K562 (cell line): ENCODE measurements at regions not wholly inside any gene's neighbourhood (a gene's known extent, or its start where the extent isn't known, plus 50 kb on each side); places are given as distances from the start of the nearest gene placed in this dataset.
A peak's percentile ranks its signal among the peaks of the same experiment; 100 is the strongest.

Experiments used
- ATAC-seq: fragments of 200-7000 bp; cut with Tn5 transposase; 3 replicates; pipeline ENCODE4 v1.9.1; 2020; ENCODE audit warnings: moderate library complexity
- BruUV-seq: library from RNA; stranded (reverse); fragments of 400-500 nt; replicated peaks from 2 replicates; lab custom pipeline; 2021; lab: Mats Ljungman, UMichigan
- CTCF ChIA-PET: fragments of 300-600 bp; formaldehyde crosslinking; extraction: SDS; loops from one replicate; lab custom pipeline; 2021; ENCODE audit warnings: low intra/inter-chr PET ratio; lab: Yijun Ruan, JAX
- POLR2A ChIA-PET: fragments of 300-600, 350-650 bp; sonication (Branson Sonifier 250); formaldehyde crosslinking; extraction: SDS; loops from one replicate; lab custom pipeline; 2021; ENCODE audit warnings: antibody characterized with exemption, inconsistent platforms; lab: Yijun Ruan, JAX
- DNase-seq, 4 experiments: peaks; one replicate each; pipeline versions ENCODE4 v3.0.0 to v3.0.0-alpha.2; 2011 to 2018; ENCODE audit warnings: low spot score in 3 of 4, mixed read lengths in 3 of 4; ENCODE audit errors: extremely low read depth in 1 of 4
- FAIRE-seq: peaks from 2 replicates; lab custom pipeline; 2011; peaks lifted over from hg19 to GRCh38; lab: Jason Lieb, UNC
- H2AFZ ChIP-seq: 2 replicates; pipeline ENCODE4 v1.6.0; 2011; ENCODE audit warnings: low read depth, low read length, control low read depth, inconsistent platforms
- H3K27ac ChIP-seq: fragments of 200-600 bp; 3 replicates; pipeline ENCODE4 v1.8.0; 2011; ENCODE audit warnings: low read depth, mild to moderate bottlenecking, control low read depth, inconsistent platforms, low read length, moderate library complexity, mixed read lengths; ENCODE audit errors: extremely low read depth
- H3K27me3 ChIP-seq, 2 experiments: fragments of 300-600 bp in 1 of 2; 2 replicates in 1 of 2; 3 replicates in 1 of 2; pipeline versions ENCODE4 v1.6.0 to v1.8.0; 2011; ENCODE audit warnings: inconsistent platforms in 2 of 2, low read length in 2 of 2, mild to moderate bottlenecking in 1 of 2, mixed read lengths in 1 of 2, moderate library complexity in 1 of 2; ENCODE audit not compliant: control insufficient read depth in 2 of 2, insufficient read depth in 2 of 2
- H3K36me3 ChIP-seq: fragments of 300-600 bp; 3 replicates; pipeline ENCODE4 v1.8.0; 2011; ENCODE audit warnings: mild to moderate bottlenecking, low read length, inconsistent platforms; ENCODE audit not compliant: control insufficient read depth, insufficient read depth
- H3K4me1 ChIP-seq, 2 experiments: fragments of 200-600 bp in 1 of 2; replicated peaks in 1 of 2; 2 replicates in 1 of 2; 3 replicates in 1 of 2; pipeline versions ENCODE4 v1.5.1 to v1.8.0; 2011; ENCODE audit warnings: inconsistent platforms in 2 of 2, low read length in 2 of 2, mild to moderate bottlenecking in 1 of 2, mixed read lengths in 1 of 2, moderate library complexity in 1 of 2; ENCODE audit not compliant: control insufficient read depth in 2 of 2, insufficient read depth in 2 of 2
- H3K4me2 ChIP-seq: 2 replicates; pipeline ENCODE4 v1.6.1; 2011; ENCODE audit warnings: low read length, control low read depth, inconsistent platforms, mixed read lengths; ENCODE audit not compliant: insufficient read depth
- H3K4me3 ChIP-seq: fragments of 200-600 bp; sonication (generic), shearing (Covaris generic); 2 replicates; pipeline ENCODE4 v1.5.1; 2016; ENCODE audit warnings: control low read depth, inconsistent platforms
- H3K79me2 ChIP-seq: fragments of 200-600 bp; 3 replicates; pipeline ENCODE4 v1.8.0; 2011; ENCODE audit warnings: low read length, inconsistent platforms; ENCODE audit not compliant: control insufficient read depth, insufficient read depth
- H3K9ac ChIP-seq, 2 experiments: 2 replicates each; pipeline versions ENCODE4 v1.6.0 to v1.6.1; 2011; ENCODE audit warnings: low read depth in 2 of 2, low read length in 2 of 2, control low read depth in 1 of 2, inconsistent platforms in 1 of 2, mild to moderate bottlenecking in 1 of 2, mixed read lengths in 1 of 2; ENCODE audit not compliant: insufficient read depth in 1 of 2
- H3K9me1 ChIP-seq: one replicate; pipeline ENCODE4 v1.6.0; 2011; ENCODE audit warnings: inconsistent platforms, mild to moderate bottlenecking, low read length, moderate library complexity; ENCODE audit not compliant: control insufficient read depth, insufficient read depth
- H3K9me3 ChIP-seq: replicated peaks from 2 replicates; pipeline ENCODE4 v1.5.1; 2011; ENCODE audit warnings: low read depth, low read length, inconsistent platforms; ENCODE audit not compliant: control insufficient read depth, insufficient read depth
- H4K20me1 ChIP-seq: replicated peaks from 2 replicates; pipeline ENCODE4 v1.6.1; 2011; ENCODE audit warnings: low read length, inconsistent platforms, mixed read lengths; ENCODE audit not compliant: control insufficient read depth, insufficient read depth
- BCOR ChIP-seq: fragments of 450-650 bp; IDR thresholded peaks from 2 replicates; pipeline ENCODE4 v1.6.1; 2016
- CBFA2T3 ChIP-seq: fragments of 450-650 bp; IDR thresholded peaks from 2 replicates; pipeline ENCODE4 v1.6.1; 2017
- EP300 ChIP-seq: IDR thresholded peaks from 2 replicates; pipeline ENCODE4 v1.6.1; 2012; ENCODE audit warnings: low read length, improper control_type of control experiment
- FOSL1 ChIP-seq: fragments of 200-800 bp; sonication (Bioruptor generic); conservative IDR thresholded peaks from 2 replicates; pipeline ENCODE4 v1.6.1; 2016; ENCODE audit warnings: missing genetic modification characterization, missing compliant biosample characterization
- FOXP1 ChIP-seq: sonication (generic); formaldehyde crosslinking; IDR thresholded peaks from 2 replicates; pipeline ENCODE4 v1.8.0; 2022; ENCODE audit warnings: mild to moderate bottlenecking, missing genetic modification reagents
- KLF10 ChIP-seq: fragments of 250-450 bp; sonication (Bioruptor Pico); IDR thresholded peaks from 2 replicates; pipeline ENCODE4 v1.6.1; 2021; ENCODE audit warnings: matching md5 sums
- MECOM ChIP-seq: fragments of 250-450 bp; sonication (Bioruptor Pico); IDR thresholded peaks from 2 replicates; pipeline ENCODE4 v1.8.0; 2022; ENCODE audit warnings: inconsistent platforms
- NCOA6 ChIP-seq: fragments of 450-650 bp; IDR thresholded peaks from 2 replicates; pipeline ENCODE4 v1.6.1; 2017; ENCODE audit warnings: mild to moderate bottlenecking
- RHOXF2B ChIP-seq: fragments of 250-450 bp; sonication (Bioruptor Pico); conservative IDR thresholded peaks from 2 replicates; pipeline ENCODE4 v1.5.1; 2021
- TAF7 ChIP-seq: fragments of 450-650 bp; IDR thresholded peaks from 2 replicates; pipeline ENCODE4 v1.6.1; 2016; ENCODE audit warnings: missing genetic modification characterization, missing compliant biosample characterization
- TAF9B ChIP-seq: fragments of 450-650 bp; IDR thresholded peaks from 2 replicates; pipeline ENCODE4 v1.6.1; 2018; ENCODE audit warnings: mild to moderate bottlenecking; ENCODE audit not compliant: partially characterized antibody
- TBP ChIP-seq: optimal IDR thresholded peaks from 2 replicates; pipeline ENCODE3; 2011; ENCODE audit warnings: low read depth, low read length, improper control_type of control experiment
- ZKSCAN3 ChIP-seq: fragments of 250-450 bp; sonication (Bioruptor Pico); IDR thresholded peaks from 2 replicates; pipeline ENCODE4 v1.4.0; 2020
- ZNF140 ChIP-seq: fragments of 250-450 bp; sonication (Bioruptor Pico); IDR thresholded peaks from 2 replicates; pipeline ENCODE4 v1.8.0; 2021; ENCODE audit warnings: moderate library complexity, mild to moderate bottlenecking, inconsistent platforms
- ZNF280B ChIP-seq: fragments of 250-450 bp; sonication (Bioruptor Pico); IDR thresholded peaks from 2 replicates; pipeline ENCODE4 v1.5.1; 2021; ENCODE audit warnings: mild to moderate bottlenecking
- ZNF384 ChIP-seq: IDR thresholded peaks from 2 replicates; pipeline ENCODE4 v1.6.1; 2012; ENCODE audit warnings: low read depth, low read length, improper control_type of control experiment
- ZNF445 ChIP-seq: fragments of 250-450 bp; sonication (Bioruptor Pico); IDR thresholded peaks from 2 replicates; pipeline ENCODE4 v1.4.0; 2020; ENCODE audit warnings: low read depth, mild to moderate bottlenecking, moderate library complexity
- WGBS: fragments of 100-300 bp; shearing (Covaris generic); methylation state at CpG from one replicate; pipeline ENCODE4 v1.1.6; 2016; ENCODE audit warnings: low coverage, mixed read lengths; ENCODE audit not compliant: insufficient coverage; ENCODE audit errors: missing lambda C conversion rate; 5-methylcytosine and 5-hydroxymethylcytosine counted together
- in situ Hi-C: fragments of 300-500 bp; cut with MboI; formaldehyde crosslinking; loops from 4 replicates; pipeline ENCODE4 v1.15.0; 2018; ENCODE audit warnings: inconsistent platforms, mixed read lengths
- intact Hi-C: fragments of 100-400 bp; cut with micrococcal nuclease; formaldehyde crosslinking; loops from 2 replicates; pipeline ENCODE4 v1.14.2; 2022
- TF ChIP-seq, protein P1 (sequence below), 2 experiments: fragments of 450-650 bp; conservative IDR thresholded peaks; 2 replicates each; pipeline ENCODE4 v1.6.1; 2017; ENCODE audit warnings: mild to moderate bottlenecking in 2 of 2, moderate library complexity in 2 of 2
- TF ChIP-seq, protein P2 (sequence below): sonication (generic); formaldehyde crosslinking; IDR thresholded peaks from 2 replicates; pipeline ENCODE4 v1.8.0; 2022; ENCODE audit warnings: missing genetic modification reagents, mild to moderate bottlenecking, moderate library complexity, borderline replicate concordance

DNA sequence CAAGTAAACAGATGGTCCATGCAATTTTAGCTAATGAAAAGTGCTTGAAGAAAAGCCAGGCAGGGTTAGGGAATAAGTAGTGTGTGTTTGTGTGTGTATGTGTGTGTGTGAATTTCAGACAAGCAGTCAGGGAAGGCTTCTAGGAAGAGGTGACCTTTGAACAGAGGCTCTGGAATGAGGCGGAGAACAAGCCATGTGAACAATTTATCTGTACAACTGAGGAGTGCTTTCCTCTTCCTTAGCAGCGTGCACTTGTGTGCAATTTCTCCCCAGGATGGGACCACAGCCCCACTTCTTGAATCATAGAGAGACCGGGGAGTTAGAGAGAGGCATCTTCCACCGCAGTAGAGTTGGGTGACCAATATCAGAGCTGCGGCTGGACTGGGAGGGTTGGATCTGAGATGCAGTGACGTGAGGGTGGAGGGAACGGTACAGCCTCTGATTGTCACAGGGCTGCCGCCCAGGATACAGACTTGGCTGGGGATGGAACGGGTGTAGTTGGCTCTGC, 69.2 kb upstream of the FAM171A1 start (continued):
- TF ChIP-seq RHOXF2B (no peak), FOXP1 (CRISPR knock-in tag) (no peak), ZNF280B (CRISPR knock-in tag) (no peak), MECOM (CRISPR knock-in tag) (no peak), CBFA2T3 (no peak), EP300 (no peak), NCOA6 (no peak), ZNF445 (CRISPR knock-in tag) (no peak)

- H3K9ac ChIP-seq, result peak overlapping the region; percentile 69 to 85; a peak in 3 of 4 replicates
- ATAC-seq (peak; percentile 73), FAIRE-seq (peak; percentile 83), DNase-seq (peak; percentile 32 to 75 (median 47))
- peak overlapping the region; percentile 70 for H3K27ac ChIP-seq
- no peaks in the 10 kb centered on the region for H4K20me1 ChIP-seq
- intact Hi-C loops, result loop anchor here (10.0 kb wide), 2 partner anchors 115 to 215 kb away; no protein-coding TSS in a partner anchor
- peaks cover 23 to 37% of the 10 kb centered on the region in 2 experiments for H3K4me1 ChIP-seq
- BruUV-seq, result no TSS peak
- WGBS, result under 1% methylated on average over 11 of the region's 12 CpGs
- H3K79me2 ChIP-seq, result peaks cover 5% of the 10 kb centered on the region; the same call in 1 of the 3 replicates
- in situ Hi-C loops, result loop anchor here (5.0 to 25.0 kb wide), 2 partner anchors 288 to 1348 kb away; no protein-coding TSS in a partner anchor
- H3K9me1 ChIP-seq, result no peaks in the 10 kb centered on the region
- POLR2A ChIA-PET, result interaction anchor here (1.0 to 3.1 kb wide), 4 partner anchors 9 to 294 kb away, joined by 3 to 14 read pairs (median 4); no protein-coding TSS in a partner anchor
- no peaks in the 10 kb centered on the region for H3K27me3 ChIP-seq
- peak overlapping the region; percentile 27; the same call in 1 of the 2 replicates for H3K4me3 ChIP-seq
- H2AFZ ChIP-seq, result peak overlapping the region; percentile 96
- no peaks in the 10 kb centered on the region for H3K36me3 ChIP-seq
- H3K9me3 ChIP-seq, result no peaks in the 10 kb centered on the region
- H3K4me2 ChIP-seq, result peak overlapping the region; percentile 82
- CTCF ChIA-PET, result interaction anchor here (1.0 kb wide), 1 partner anchor 285 kb away, joined by 3 read pairs; no protein-coding TSS in a partner anchor
- TF ChIP-seq TAF7 (tag) (peak; percentile 61; the same call in 1 of the 2 replicates), KLF10 (CRISPR knock-in tag) (no peak), ZNF384 (peak; percentile 69; the same call in 1 of the 2 replicates), TAF9B (peak; percentile 39), TBP (peak; percentile 52), FOSL1 (tag) (peak; percentile 43), BCOR (no peak), ZNF140 (no peak), ZKSCAN3 (no peak)
- TF ChIP-seq, protein P1, sequence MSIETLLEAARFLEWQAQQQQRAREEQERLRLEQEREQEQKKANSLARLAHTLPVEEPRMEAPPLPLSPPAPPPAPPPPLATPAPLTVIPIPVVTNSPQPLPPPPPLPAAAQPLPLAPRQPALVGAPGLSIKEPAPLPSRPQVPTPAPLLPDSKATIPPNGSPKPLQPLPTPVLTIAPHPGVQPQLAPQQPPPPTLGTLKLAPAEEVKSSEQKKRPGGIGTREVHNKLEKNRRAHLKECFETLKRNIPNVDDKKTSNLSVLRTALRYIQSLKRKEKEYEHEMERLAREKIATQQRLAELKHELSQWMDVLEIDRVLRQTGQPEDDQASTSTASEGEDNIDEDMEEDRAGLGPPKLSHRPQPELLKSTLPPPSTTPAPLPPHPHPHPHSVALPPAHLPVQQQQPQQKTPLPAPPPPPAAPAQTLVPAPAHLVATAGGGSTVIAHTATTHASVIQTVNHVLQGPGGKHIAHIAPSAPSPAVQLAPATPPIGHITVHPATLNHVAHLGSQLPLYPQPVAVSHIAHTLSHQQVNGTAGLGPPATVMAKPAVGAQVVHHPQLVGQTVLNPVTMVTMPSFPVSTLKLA (conservative IDR thresholded peaks at IDR 0.05), result peak in 1 of 2 experiments; percentile 41; a peak in 1 of 4 replicates
- TF ChIP-seq, protein P2, sequence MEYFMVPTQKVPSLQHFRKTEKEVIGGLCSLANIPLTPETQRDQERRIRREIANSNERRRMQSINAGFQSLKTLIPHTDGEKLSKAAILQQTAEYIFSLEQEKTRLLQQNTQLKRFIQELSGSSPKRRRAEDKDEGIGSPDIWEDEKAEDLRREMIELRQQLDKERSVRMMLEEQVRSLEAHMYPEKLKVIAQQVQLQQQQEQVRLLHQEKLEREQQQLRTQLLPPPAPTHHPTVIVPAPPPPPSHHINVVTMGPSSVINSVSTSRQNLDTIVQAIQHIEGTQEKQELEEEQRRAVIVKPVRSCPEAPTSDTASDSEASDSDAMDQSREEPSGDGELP (CRISPR knock-in tag), result 0 out of 2 replicates have a peak, but pooled peaks have one; percentile 14
Observed at GRCh38 chr10:15439341-15439842, 68.3 kb upstream of the FAM171A1 start.
